ENCODE measurements at regions not wholly inside any gene's neighbourhood (a gene's known extent, or its start where the extent isn't known, plus 50 kb on each side); places are given as distances from the start of the nearest gene placed in this dataset.
"Not testable (repeated sequence)": the region's sequence is repeated elsewhere in the genome, so short reads cannot be mapped to it uniquely, and the experiment has no call there.

DNA sequence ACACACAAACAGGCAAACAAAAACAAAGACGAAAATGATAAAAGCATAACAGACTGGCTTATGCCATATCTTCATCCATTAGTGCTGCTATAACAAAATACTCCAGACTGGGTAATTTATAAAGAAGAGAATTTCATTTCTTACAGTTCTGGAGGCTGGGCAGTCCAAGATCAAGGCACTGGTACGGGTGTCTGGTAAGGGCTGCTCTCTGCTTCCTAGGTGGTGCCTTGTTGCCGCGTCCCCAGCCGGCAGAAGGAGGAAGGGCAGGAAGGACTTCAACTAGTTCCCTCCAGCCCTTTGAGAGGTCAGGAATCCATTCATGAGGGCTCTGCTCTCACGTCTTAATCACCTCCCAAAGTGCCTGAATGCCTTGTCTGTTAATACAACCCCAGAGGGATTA, 122.6 kb downstream of the BOD1 start:
- H3K4me2 ChIP-seq (ENCODE audit: low read length) = no peak overlapping the region
- H3K4me3 ChIP-seq (ENCODE audit: low read length) = no peak overlapping the region
- H3K9me3 ChIP-seq (replicated peaks; ENCODE audit: low read length) = no peaks in the 10 kb centered on the region
- no peaks in the 10 kb centered on the region for H3K36me3 ChIP-seq (ENCODE audit: insufficient read depth, low read length)
- H3K27me3 ChIP-seq (ENCODE audit: control insufficient read depth, insufficient read depth, low read length) = no peaks in the 10 kb centered on the region
- H3K9ac ChIP-seq (ENCODE audit: low read depth, low read length) = no peak overlapping the region
- peaks cover 36% of the 10 kb centered on the region for H3K4me1 ChIP-seq (ENCODE audit: control insufficient read depth, insufficient read depth, low read length)

DNA sequence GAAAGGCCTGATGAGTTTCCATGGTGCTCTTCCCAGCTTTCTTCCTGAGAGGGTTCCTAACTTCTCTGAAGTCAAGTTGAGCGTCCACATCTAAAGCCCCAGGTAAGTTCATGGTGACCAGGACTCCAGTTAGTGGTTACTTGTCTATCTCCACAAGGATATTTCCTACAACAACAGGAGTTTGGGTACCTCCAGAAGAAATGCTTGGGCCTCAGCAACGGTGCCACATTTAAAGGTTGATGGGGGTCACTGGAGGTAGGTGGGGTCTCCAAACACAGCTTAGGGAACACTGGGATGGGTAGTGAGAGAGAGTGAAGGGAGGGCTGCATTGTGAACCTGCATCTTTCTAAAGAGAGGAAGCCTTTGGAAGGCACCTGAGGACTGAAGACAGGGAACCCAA, 123.4 kb downstream of the BOD1 start:
- no peaks in the 10 kb centered on the region for H3K9me3 ChIP-seq (replicated peaks; ENCODE audit: low read length)
- H3K4me1 ChIP-seq (ENCODE audit: control insufficient read depth, insufficient read depth, low read length) = peaks cover 28% of the 10 kb centered on the region
- no peaks in the 10 kb centered on the region for H3K36me3 ChIP-seq (ENCODE audit: insufficient read depth, low read length)
- H3K9ac ChIP-seq (ENCODE audit: low read depth, low read length) = no peak overlapping the region
- no peak overlapping the region for H3K4me3 ChIP-seq (ENCODE audit: low read length)
- H3K27me3 ChIP-seq (ENCODE audit: control insufficient read depth, insufficient read depth, low read length) = no peaks in the 10 kb centered on the region
- no peak overlapping the region for H3K4me2 ChIP-seq (ENCODE audit: low read length)

DNA sequence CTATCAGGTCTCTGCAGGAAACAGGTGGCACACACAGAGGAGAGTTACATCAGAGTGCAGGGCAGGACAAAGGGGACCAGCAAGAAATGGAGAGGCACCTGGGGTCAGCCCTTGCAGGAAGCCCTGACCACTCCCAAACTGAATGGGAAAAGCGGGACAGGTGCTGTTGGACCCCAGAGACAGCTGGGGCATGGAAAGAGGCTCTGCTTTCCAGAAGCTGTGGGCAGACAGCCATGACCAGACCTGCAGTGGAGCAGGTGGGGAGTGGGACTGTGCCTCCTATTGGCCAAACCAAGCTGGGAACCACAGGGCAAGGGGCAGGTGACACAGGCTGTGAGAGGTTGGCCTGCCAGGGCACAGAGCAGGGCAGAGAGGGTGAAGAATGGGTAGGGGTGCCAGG, 125.8 kb downstream of the BOD1 start:
- Histone ChIP-seq H3K27me3 (ENCODE audit: control insufficient read depth, insufficient read depth, low read length) (no peaks in the 10 kb centered on the region), H3K36me3 (ENCODE audit: insufficient read depth, low read length) (no peaks in the 10 kb centered on the region), H3K9ac (ENCODE audit: low read depth, low read length) (no peak overlapping the region), H3K9me3 (replicated peaks; ENCODE audit: low read length) (no peaks in the 10 kb centered on the region), H3K4me3 (ENCODE audit: low read length) (no peak overlapping the region), H3K4me1 (ENCODE audit: control insufficient read depth, insufficient read depth, low read length) (peaks cover 17% of the 10 kb centered on the region), H3K4me2 (ENCODE audit: low read length) (no peak overlapping the region)

DNA sequence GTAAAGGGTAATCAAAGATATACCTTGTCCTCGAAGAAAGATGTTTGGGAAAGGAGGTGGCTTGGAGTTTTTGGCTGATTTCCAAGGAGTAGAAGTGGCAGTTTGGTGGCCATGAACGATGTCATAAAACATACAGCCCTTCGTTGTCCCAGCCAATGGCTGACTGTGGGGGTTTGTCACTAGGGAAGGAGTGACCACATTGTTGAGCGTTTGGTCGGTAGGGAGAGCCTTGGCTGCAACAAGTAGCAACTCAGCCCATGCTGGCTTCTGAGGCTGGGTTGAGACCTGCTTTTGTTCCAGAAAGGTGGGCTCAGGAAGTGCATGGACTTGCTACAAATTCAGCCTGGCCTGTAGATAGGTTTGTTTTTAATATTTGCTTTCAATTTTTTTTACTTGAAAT, 128.3 kb downstream of the BOD1 start:
- Histone ChIP-seq H3K9ac (ENCODE audit: low read depth, low read length) (no peak overlapping the region), H3K4me1 (ENCODE audit: control insufficient read depth, insufficient read depth, low read length) (peaks cover 6% of the 10 kb centered on the region), H3K36me3 (ENCODE audit: insufficient read depth, low read length) (no peaks in the 10 kb centered on the region), H3K4me3 (ENCODE audit: low read length) (no peak overlapping the region), H3K27me3 (ENCODE audit: control insufficient read depth, insufficient read depth, low read length) (no peaks in the 10 kb centered on the region), H3K9me3 (replicated peaks; ENCODE audit: low read length) (no peaks in the 10 kb centered on the region), H3K4me2 (ENCODE audit: low read length) (no peak overlapping the region)

DNA sequence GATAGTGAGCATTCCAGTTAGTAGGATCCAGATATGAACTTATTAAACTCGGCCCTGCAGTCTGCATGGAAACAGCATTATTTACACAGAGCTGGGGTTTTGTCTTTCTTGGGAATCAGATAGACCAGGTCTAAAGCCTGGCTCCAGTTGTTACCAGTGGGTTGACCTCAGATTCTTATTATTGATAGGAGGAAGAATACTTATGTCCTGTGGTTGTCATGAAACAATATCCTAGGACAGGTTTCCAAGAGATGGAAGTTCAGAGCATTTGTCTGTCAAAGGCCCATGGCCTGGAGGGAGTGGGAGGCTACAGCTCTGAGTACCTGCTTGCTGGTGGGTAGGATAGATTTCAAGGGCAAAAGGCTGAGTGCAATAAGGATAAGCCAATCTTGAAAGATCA, 129.2 kb downstream of the BOD1 start:
- H3K4me2 ChIP-seq (ENCODE audit: low read length) = no peak overlapping the region
- H3K9me3 ChIP-seq (replicated peaks; ENCODE audit: low read length) = no peaks in the 10 kb centered on the region
- H3K9ac ChIP-seq (ENCODE audit: low read depth, low read length) = no peak overlapping the region
- H3K4me1 ChIP-seq (ENCODE audit: control insufficient read depth, insufficient read depth, low read length) = peaks cover 6% of the 10 kb centered on the region
- H3K27me3 ChIP-seq (ENCODE audit: control insufficient read depth, insufficient read depth, low read length) = no peaks in the 10 kb centered on the region
- H3K36me3 ChIP-seq (ENCODE audit: insufficient read depth, low read length) = no peaks in the 10 kb centered on the region
- no peak overlapping the region for H3K4me3 ChIP-seq (ENCODE audit: low read length)

DNA sequence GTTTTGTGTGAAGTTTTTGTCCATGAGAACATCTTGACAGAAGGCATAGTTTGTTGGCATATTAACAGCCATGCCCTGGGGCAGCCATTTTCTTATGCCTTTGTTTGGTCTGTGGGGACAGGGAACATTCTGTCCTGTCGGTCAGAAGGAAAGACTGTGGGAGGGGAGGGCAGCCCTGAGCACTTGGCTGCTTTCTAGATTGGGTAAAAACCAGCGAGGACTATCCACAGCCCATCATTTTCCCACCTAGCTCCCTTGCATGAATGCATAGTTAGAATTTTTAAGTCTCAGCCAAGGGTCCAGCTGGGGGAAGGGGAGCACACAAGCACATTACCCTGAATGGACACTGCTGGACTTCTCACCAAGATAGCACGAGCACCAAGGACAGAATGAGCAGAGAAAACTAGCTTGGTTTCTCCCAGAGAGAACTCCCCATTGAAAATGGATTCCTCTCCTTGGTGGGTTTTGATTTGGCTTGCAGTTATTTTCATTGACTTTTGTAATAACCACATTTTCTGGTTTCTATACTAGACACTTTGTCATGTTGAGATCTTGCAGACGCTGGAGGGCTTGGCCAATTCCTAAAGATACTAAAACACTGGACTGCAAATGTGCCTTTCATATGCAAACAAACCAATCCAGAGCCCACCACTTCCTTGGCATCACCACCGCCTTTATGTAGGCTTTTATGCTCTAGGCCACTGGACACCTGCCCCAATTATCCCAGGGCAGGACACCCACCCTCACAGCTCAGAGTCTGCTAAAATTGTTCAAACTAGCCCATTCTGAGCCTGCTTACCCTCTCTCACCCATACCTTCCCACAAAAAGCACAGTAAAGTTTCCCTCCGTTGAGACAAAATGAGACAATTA, 129.9 kb downstream of the BOD1 start:
- no peaks in the 10 kb centered on the region for H3K9me3 ChIP-seq (replicated peaks; ENCODE audit: low read length)
- H3K27me3 ChIP-seq (ENCODE audit: control insufficient read depth, insufficient read depth, low read length) = no peaks in the 10 kb centered on the region
- H3K36me3 ChIP-seq (ENCODE audit: insufficient read depth, low read length) = no peaks in the 10 kb centered on the region

DNA sequence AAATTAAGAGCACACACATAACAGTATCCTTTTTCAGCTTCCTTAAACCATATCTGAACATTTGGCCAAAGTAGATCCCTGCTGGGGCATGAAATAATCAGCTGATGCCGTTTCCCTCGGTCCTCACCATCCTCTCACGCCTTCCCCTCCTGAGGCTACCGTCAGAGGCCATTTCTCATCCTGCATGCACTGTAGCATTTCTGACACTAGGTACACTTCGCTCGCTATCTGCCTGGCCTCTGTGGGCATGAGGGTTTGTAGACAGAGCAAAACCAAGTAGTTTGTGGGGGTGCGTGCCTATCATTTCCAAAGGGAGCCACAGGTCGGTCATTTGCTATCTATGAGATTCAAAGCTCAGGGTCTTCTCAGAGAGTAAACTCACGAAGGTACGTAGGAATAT, 131.9 kb downstream of the BOD1 start:
- Histone ChIP-seq H3K27me3 (ENCODE audit: control insufficient read depth, insufficient read depth, low read length) (no peaks in the 10 kb centered on the region), H3K36me3 (ENCODE audit: insufficient read depth, low read length) (no peaks in the 10 kb centered on the region), H3K4me2 (ENCODE audit: low read length) (no peak overlapping the region), H3K4me1 (ENCODE audit: control insufficient read depth, insufficient read depth, low read length) (peaks cover 6% of the 10 kb centered on the region), H3K9ac (ENCODE audit: low read depth, low read length) (no peak overlapping the region), H3K4me3 (ENCODE audit: low read length) (no peak overlapping the region), H3K9me3 (replicated peaks; ENCODE audit: low read length) (no peaks in the 10 kb centered on the region)

More for the DNA sequence above, 129.9 kb downstream of the BOD1 start:
- Histone ChIP-seq H3K4me1 (ENCODE audit: control insufficient read depth, insufficient read depth, low read length) (peaks cover 6% of the 10 kb centered on the region), H3K4me2 (ENCODE audit: low read length) (no peak overlapping the region), H3K9ac (ENCODE audit: low read depth, low read length) (no peak overlapping the region), H3K4me3 (ENCODE audit: low read length) (no peak overlapping the region)

DNA sequence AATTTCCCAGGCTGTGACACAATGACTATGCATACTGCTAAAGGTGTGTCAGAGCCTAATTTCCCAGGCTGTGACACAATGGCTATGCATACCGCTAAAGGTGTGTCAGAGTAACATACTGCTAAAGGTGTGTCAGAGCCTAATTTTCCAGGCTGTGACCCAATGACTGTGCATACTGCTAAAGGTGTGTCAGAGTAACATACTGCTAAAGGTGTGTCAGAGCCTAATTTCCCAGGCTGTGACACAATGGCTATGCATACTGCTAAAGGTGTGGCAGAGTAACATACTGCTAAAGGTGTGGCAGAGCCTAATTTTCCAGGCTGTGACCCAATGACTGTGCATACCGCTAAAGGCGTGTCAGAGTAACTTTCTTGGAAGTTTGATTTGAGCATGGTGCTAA, 132.9 kb downstream of the BOD1 start:
- not testable (repeated sequence) for H3K4me2 ChIP-seq (ENCODE audit: low read length); H3K27me3 ChIP-seq (ENCODE audit: control insufficient read depth, insufficient read depth, low read length); H3K36me3 ChIP-seq (ENCODE audit: insufficient read depth, low read length); H3K4me1 ChIP-seq (ENCODE audit: control insufficient read depth, insufficient read depth, low read length); H3K9me3 ChIP-seq (replicated peaks; ENCODE audit: low read length); H3K4me3 ChIP-seq (ENCODE audit: low read length); H3K9ac ChIP-seq (ENCODE audit: low read depth, low read length)

DNA sequence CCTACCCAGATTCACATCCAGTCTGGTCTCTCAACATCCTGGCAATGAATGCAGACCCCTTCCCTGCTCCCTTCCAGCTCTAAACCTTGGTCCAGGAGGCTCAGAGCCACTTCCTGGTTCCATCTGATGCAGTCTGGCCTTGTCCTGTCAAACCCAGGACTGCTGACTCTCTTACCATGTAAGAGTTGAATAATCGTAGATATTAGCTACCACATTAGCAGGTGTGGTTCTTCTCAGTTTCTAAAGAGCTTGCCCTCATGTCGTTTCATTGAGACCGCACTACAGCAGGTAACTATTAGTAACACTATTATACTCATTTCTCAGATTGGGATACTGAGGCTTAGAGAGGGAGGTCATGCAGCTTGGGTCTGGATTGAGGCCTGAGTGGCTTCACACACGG, 133.3 kb downstream of the BOD1 start:
- Histone ChIP-seq H3K4me2 (ENCODE audit: low read length) (no peak overlapping the region), H3K4me1 (ENCODE audit: control insufficient read depth, insufficient read depth, low read length) (peaks cover 12% of the 10 kb centered on the region)

DNA sequence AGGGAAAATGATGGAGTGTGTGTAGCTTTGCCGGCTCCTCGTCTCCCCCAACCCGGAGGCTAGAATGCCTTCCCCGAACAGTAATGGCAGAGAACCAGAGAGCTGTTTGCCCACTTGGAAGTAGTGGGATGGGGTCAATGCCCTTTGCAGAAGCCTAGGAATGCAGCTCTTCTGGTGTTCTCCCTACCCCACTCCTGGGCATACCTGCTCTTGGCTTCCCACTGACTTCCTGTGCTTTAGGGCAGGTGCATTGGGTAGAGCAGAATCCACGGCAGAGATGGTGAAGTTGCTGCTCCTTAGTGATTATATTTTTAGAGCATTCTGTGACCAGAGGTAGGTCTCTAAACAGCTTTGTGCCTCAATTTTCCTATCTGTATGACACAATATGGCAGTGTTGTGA, 134.6 kb downstream of the BOD1 start:
- Histone ChIP-seq H3K36me3 (ENCODE audit: insufficient read depth, low read length) (no peaks in the 10 kb centered on the region), H3K27me3 (ENCODE audit: control insufficient read depth, insufficient read depth, low read length) (no peaks in the 10 kb centered on the region), H3K9ac (ENCODE audit: low read depth, low read length) (no peak overlapping the region), H3K9me3 (replicated peaks; ENCODE audit: low read length) (no peaks in the 10 kb centered on the region), H3K4me1 (ENCODE audit: control insufficient read depth, insufficient read depth, low read length) (peaks cover 23% of the 10 kb centered on the region), H3K4me3 (ENCODE audit: low read length) (no peak overlapping the region), H3K4me2 (ENCODE audit: low read length) (no peak overlapping the region)

More for the DNA sequence above, 133.3 kb downstream of the BOD1 start:
- H3K27me3 ChIP-seq (ENCODE audit: control insufficient read depth, insufficient read depth, low read length) = no peaks in the 10 kb centered on the region
- H3K36me3 ChIP-seq (ENCODE audit: insufficient read depth, low read length) = no peaks in the 10 kb centered on the region
- H3K9me3 ChIP-seq (replicated peaks; ENCODE audit: low read length) = no peaks in the 10 kb centered on the region
- H3K9ac ChIP-seq (ENCODE audit: low read depth, low read length) = no peak overlapping the region
- H3K4me3 ChIP-seq (ENCODE audit: low read length) = no peak overlapping the region

DNA sequence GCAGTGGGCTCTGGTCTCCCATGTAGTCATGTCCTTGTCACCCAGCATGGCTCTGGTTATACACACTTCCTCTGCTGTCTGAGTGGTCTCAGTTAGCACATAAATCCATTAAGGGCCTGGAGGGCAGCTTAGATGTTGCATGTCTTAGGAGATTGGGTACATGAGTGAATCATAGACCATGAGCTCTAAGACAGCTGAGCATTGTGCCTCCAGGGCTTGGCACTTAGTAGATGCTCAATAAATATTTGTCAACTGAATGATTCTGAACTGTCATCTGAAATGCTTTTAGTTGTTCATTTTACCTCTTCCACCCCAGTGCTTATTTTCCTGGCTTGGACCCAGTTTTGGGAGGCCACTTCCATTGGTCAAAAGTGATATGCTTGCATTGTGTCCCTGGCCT, 135.6 kb downstream of the BOD1 start:
- Histone ChIP-seq H3K27me3 (ENCODE audit: control insufficient read depth, insufficient read depth, low read length) (no peaks in the 10 kb centered on the region), H3K9me3 (replicated peaks; ENCODE audit: low read length) (no peaks in the 10 kb centered on the region), H3K36me3 (ENCODE audit: insufficient read depth, low read length) (no peaks in the 10 kb centered on the region), H3K9ac (ENCODE audit: low read depth, low read length) (no peak overlapping the region), H3K4me1 (ENCODE audit: control insufficient read depth, insufficient read depth, low read length) (peaks cover 24% of the 10 kb centered on the region), H3K4me3 (ENCODE audit: low read length) (no peak overlapping the region), H3K4me2 (ENCODE audit: low read length) (no peak overlapping the region)

DNA sequence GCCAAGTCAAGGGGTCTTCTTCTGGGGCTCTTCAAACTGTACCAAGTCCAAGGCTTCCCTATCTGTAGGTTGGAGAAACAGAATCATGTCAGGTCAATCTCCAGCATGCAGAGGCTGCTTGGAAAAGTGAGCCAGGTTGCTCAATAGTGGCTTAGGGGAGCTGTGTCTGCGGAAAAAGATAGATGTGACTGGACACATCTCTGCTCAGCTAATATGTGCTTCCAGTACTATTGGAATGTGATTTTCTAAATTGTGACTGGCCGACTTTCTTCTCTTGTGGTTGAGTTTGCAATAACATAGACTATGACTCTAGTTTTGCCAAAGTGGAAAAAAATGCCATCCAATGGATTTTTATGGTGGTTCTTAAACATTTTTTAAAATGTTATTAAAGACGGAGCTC, 136.7 kb downstream of the BOD1 start:
- H3K4me1 ChIP-seq (ENCODE audit: control insufficient read depth, insufficient read depth, low read length) = peaks cover 36% of the 10 kb centered on the region

More for the DNA sequence above, 136.7 kb downstream of the BOD1 start:
- Histone ChIP-seq H3K4me3 (ENCODE audit: low read length) (no peak overlapping the region), H3K4me2 (ENCODE audit: low read length) (no peak overlapping the region), H3K36me3 (ENCODE audit: insufficient read depth, low read length) (no peaks in the 10 kb centered on the region), H3K9ac (ENCODE audit: low read depth, low read length) (no peak overlapping the region), H3K27me3 (ENCODE audit: control insufficient read depth, insufficient read depth, low read length) (no peaks in the 10 kb centered on the region), H3K9me3 (replicated peaks; ENCODE audit: low read length) (no peaks in the 10 kb centered on the region)

Measured in skeletal muscle satellite cell (primary cell).